ENCODE measurements at regions not wholly inside any gene's neighbourhood (a gene's known extent, or its start where the extent isn't known, plus 50 kb on each side); places are given as distances from the start of the nearest gene placed in this dataset.

GRCh38 chr1:116185161-116185701 lies 74.0 kb downstream of the MAB21L3 start:
- Histone ChIP-seq H3K27me3 (peaks cover 0 to 6% (median 0%) of the 10 kb centered on the region in 4 donors), H3K27ac (replicated peaks in 1 of 4) (no peak overlapping the region), H3K9me3 (no peaks in the 10 kb centered on the region), H3K4me3 (no peak overlapping the region), H3K4me1 (no peaks in the 10 kb centered on the region), H3K36me3 (no peaks in the 10 kb centered on the region)
- peak; percentile 19 for DNase-seq (ENCODE audit: extremely low spot score)
- no peak for TF ChIP-seq POLR2A (IDR thresholded peaks at IDR 0.05; ENCODE audit: low read depth)
- no peak for TF ChIP-seq CTCF (IDR thresholded peaks at IDR 0.05)
- no peak for TF ChIP-seq EP300 (IDR thresholded peaks at IDR 0.05)
- no peak for TF ChIP-seq POLR2AphosphoS5 (IDR thresholded peaks at IDR 0.05)
- intact Hi-C loops (cut with DNase I), result no loop called here
- WGBS, result 76% methylated on average over 5 of the region's 5 CpGs

GRCh38 chr1:116189481-116189880 lies 78.3 kb downstream of the MAB21L3 start:
- Histone ChIP-seq H3K4me1 (no peaks in the 10 kb centered on the region), H3K27me3 (no peaks in the 10 kb centered on the region), H3K27ac (replicated peaks in 1 of 4) (no peak overlapping the region), H3K4me3 (no peak overlapping the region), H3K36me3 (no peaks in the 10 kb centered on the region), H3K9me3 (no peaks in the 10 kb centered on the region)
- intact Hi-C loops (cut with DNase I), result no loop called here
- no peak for DNase-seq (ENCODE audit: extremely low spot score)
- no peak for TF ChIP-seq EP300 (IDR thresholded peaks at IDR 0.05)
- 90% methylated on average over 3 of the region's 3 CpGs for WGBS

DNA sequence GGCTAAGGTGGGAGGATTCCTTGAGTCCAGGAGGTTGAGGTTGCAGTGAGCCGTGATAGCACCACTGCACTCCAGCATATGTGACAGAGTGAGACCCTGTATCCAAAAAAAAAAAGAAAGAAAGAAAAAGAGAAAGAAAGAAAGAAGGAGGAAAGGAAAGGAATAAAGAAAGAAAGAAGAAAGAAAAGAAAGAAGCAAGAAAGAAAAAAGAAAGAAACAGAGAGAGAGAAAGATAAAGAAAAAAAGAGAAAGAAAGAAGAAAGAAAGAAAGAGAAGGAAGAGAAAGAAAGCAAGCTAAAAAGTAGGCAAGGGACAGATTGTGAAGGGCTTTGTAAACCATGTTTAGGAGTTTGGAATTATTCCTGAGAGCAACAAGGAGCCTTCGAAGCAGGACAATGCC lies 80.1 kb downstream of the MAB21L3 start:
- Histone ChIP-seq H3K9me3 (no peaks in the 10 kb centered on the region), H3K4me1 (no peaks in the 10 kb centered on the region), H3K36me3 (no peaks in the 10 kb centered on the region), H3K27me3 (no peaks in the 10 kb centered on the region), H3K27ac (replicated peaks in 1 of 4) (no peak overlapping the region), H3K4me3 (no peak overlapping the region)
- TF ChIP-seq EP300 (IDR thresholded peaks at IDR 0.05), result no peak
- TF ChIP-seq CTCF (IDR thresholded peaks at IDR 0.05), result no peak
- TF ChIP-seq POLR2A (IDR thresholded peaks at IDR 0.05; ENCODE audit: low read depth), result no peak
- TF ChIP-seq POLR2AphosphoS5 (IDR thresholded peaks at IDR 0.05), result no peak
- no peak for DNase-seq (ENCODE audit: extremely low spot score)
- 85% methylated on average over 2 of the region's 2 CpGs for WGBS
- intact Hi-C loops (cut with DNase I), result no loop called here

GRCh38 chr1:116193768-116194167 lies 82.6 kb downstream of the MAB21L3 start:
- Histone ChIP-seq H3K36me3 (no peaks in the 10 kb centered on the region), H3K27ac (replicated peaks in 1 of 4) (no peak overlapping the region), H3K4me3 (no peak overlapping the region), H3K4me1 (peaks cover 0 to 5% (median 0%) of the 10 kb centered on the region in 4 donors), H3K9me3 (no peaks in the 10 kb centered on the region), H3K27me3 (no peaks in the 10 kb centered on the region)
- no peak for DNase-seq (ENCODE audit: extremely low spot score)
- 90% methylated on average over 2 of the region's 2 CpGs for WGBS
- intact Hi-C loops (cut with DNase I), result no loop called here
- no peak for TF ChIP-seq POLR2A (IDR thresholded peaks at IDR 0.05; ENCODE audit: low read depth)
- TF ChIP-seq CTCF (IDR thresholded peaks at IDR 0.05), result no peak
- no peak for TF ChIP-seq POLR2AphosphoS5 (IDR thresholded peaks at IDR 0.05)
- TF ChIP-seq EP300 (IDR thresholded peaks at IDR 0.05), result no peak

DNA sequence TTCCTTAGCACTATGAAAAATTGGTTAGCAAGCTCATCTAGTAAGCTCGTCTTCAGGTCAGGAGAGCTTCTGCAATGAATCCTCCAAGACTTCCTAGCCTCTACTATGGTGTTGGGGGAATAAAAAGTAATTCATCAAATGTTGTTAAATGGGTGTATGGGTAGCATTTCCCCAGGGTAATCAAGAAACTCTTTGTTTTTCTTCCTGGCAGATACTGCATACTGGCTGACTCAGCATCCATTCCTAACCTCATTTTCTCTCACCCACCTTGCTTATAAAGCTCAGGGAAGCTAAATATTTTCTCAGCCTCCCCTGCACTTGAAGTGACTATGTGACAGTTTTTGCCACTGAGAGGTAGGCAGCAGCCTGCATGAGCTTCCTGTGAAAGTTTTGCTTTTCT lies 83.4 kb downstream of the MAB21L3 start:
- H3K27me3 ChIP-seq, result no peaks in the 10 kb centered on the region
- TF ChIP-seq POLR2A (IDR thresholded peaks at IDR 0.05; ENCODE audit: low read depth), result no peak
- TF ChIP-seq POLR2AphosphoS5 (IDR thresholded peaks at IDR 0.05), result no peak
- no peak for TF ChIP-seq EP300 (IDR thresholded peaks at IDR 0.05)
- TF ChIP-seq CTCF (IDR thresholded peaks at IDR 0.05), result no peak
- no peaks in the 10 kb centered on the region for H3K9me3 ChIP-seq
- WGBS, result 78% methylated on average over 1 of the region's 1 CpG
- peaks cover 0 to 8% (median 0%) of the 10 kb centered on the region in 4 donors for H3K4me1 ChIP-seq
- H3K27ac ChIP-seq (replicated peaks in 1 of 4), result no peak overlapping the region
- H3K4me3 ChIP-seq, result no peak overlapping the region
- DNase-seq (ENCODE audit: extremely low spot score), result no peak
- intact Hi-C loops (cut with DNase I), result no loop called here
- H3K36me3 ChIP-seq, result no peaks in the 10 kb centered on the region
